ENCODE measurements at regions not wholly inside any gene's neighbourhood (a gene's known extent, or its start where the extent isn't known, plus 50 kb on each side); places are given as distances from the start of the nearest gene placed in this dataset.

- no peak for DNase-seq
Measured at GRCh38 chr15:39226169-39226937, 354.5 kb upstream of the THBS1 start.

- no peak for DNase-seq
Measured at GRCh38 chr15:39227001-39227400, 353.9 kb upstream of the THBS1 start.

GRCh38 chr15:39228889-39229288, 352.0 kb upstream of the THBS1 start:
- no peak for DNase-seq

- DNase-seq = no peak
Measured at GRCh38 chr15:39230205-39230907, 350.5 kb upstream of the THBS1 start.

GRCh38 chr15:39230908-39231285, 350.0 kb upstream of the THBS1 start:
- DNase-seq = no peak

- DNase-seq = no peak
Measured at GRCh38 chr15:39232512-39232911, 348.4 kb upstream of the THBS1 start.

- DNase-seq = no peak
Measured at GRCh38 chr15:39235084-39235795, 345.6 kb upstream of the THBS1 start.

GRCh38 chr15:39236375-39236774, 344.5 kb upstream of the THBS1 start:
- DNase-seq = no peak

- no peak for DNase-seq
Measured at GRCh38 chr15:39238443-39238842, 342.4 kb upstream of the THBS1 start.

GRCh38 chr15:39239562-39239961, 341.3 kb upstream of the THBS1 start:
- no peak for DNase-seq

- DNase-seq = no peak
Measured at GRCh38 chr15:39242345-39242744, 338.5 kb upstream of the THBS1 start.

GRCh38 chr15:39243396-39243795, 337.5 kb upstream of the THBS1 start:
- no peak for DNase-seq

GRCh38 chr15:39244776-39245175, 336.1 kb upstream of the THBS1 start:
- DNase-seq = no peak

GRCh38 chr15:39246523-39246922, 334.4 kb upstream of the THBS1 start:
- DNase-seq = no peak

- DNase-seq = no peak
Measured at GRCh38 chr15:39247574-39247973, 333.3 kb upstream of the THBS1 start.

- DNase-seq = no peak
Measured at GRCh38 chr15:39248204-39248603, 332.7 kb upstream of the THBS1 start.

GRCh38 chr15:39250001-39250400, 330.9 kb upstream of the THBS1 start:
- DNase-seq = no peak

GRCh38 chr15:39250460-39251186, 330.3 kb upstream of the THBS1 start:
- no peak for DNase-seq

GRCh38 chr15:39251413-39252133, 329.3 kb upstream of the THBS1 start:
- DNase-seq = no peak

GRCh38 chr15:39252134-39252470, 328.8 kb upstream of the THBS1 start:
- DNase-seq = no peak

GRCh38 chr15:39253552-39253951, 327.3 kb upstream of the THBS1 start:
- DNase-seq = no peak

- no peak for DNase-seq
Measured at GRCh38 chr15:39254181-39254580, 326.7 kb upstream of the THBS1 start.

GRCh38 chr15:39255760-39256159, 325.1 kb upstream of the THBS1 start:
- no peak for DNase-seq

Measured in CD4-positive, alpha-beta T cell treated with Interleukin-12 subunit alpha and Interleukin-12 subunit beta, for 1 hour (primary cell).